Skin of body (tissue), 1 donor: ENCODE measurements at regions not wholly inside any gene's neighbourhood (a gene's known extent, or its start where the extent isn't known, plus 50 kb on each side); places are given as distances from the start of the nearest gene placed in this dataset.
"Not testable (repeated sequence)": the region's sequence is repeated elsewhere in the genome, so short reads cannot be mapped to it uniquely, and the experiment has no call there.

Experiments used
- DNase-seq: peaks from one replicate; lab custom pipeline; 2025; lab: John Stamatoyannopoulos, UW

DNA sequence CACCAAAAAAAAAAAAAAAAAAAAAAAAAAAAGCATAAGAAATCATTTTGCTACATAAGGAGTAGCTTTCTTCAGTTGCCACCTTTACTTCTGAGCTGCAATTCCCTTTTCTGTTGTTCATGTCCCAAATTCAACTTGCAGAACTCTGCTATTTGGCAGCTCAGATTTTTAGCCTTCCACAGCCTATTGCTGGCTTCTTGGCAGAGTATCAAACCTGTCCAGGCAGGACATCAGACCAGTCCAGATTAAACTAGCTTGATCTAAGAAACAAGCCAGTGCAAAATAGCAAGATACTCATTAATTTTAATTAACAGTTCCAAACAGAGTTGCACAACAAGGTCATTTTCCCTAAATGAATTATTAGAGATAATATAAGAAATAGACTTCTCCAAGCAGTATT lies 123.6 kb upstream of the NR3C2 start:
- DNase-seq, result no peak

DNA sequence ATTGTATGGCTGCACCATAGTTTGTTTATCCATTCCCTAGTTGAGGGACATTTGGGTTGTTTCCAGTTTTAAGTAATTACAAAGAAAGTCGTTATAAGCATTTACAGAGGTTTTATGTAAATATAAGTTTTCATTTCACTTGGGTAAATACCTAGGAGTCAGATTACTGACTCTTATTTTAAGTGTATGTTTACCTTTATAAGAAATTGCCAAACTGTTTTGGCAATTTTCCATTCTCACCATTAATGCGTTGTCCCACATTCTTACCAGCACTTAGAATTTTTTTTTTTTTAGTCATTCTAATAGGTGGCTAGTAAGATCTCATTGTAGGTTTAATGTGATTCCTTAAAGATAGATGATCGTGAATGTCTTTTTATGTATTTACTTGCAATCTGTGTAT lies 121.5 kb upstream of the NR3C2 start:
- DNase-seq, result no peak

DNA sequence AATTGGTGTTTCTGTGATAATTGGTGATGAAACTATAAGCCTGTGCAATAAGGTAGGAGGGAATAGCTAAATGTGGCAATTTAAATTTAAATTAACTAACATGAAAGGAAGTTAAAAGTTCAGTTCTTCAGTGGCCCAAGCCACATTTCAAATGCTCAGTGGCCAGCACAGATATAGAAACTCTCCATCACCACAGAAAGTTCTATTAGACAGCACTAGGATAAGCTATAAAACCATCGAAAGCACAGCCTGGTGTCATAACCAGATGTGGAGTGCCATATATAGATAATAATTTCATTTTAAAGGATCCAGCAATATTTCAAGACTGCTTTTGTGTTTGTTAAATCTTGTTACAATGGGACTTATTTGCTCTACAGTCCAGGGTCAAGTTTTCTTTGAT lies 119.3 kb upstream of the NR3C2 start:
- no peak for DNase-seq

DNA sequence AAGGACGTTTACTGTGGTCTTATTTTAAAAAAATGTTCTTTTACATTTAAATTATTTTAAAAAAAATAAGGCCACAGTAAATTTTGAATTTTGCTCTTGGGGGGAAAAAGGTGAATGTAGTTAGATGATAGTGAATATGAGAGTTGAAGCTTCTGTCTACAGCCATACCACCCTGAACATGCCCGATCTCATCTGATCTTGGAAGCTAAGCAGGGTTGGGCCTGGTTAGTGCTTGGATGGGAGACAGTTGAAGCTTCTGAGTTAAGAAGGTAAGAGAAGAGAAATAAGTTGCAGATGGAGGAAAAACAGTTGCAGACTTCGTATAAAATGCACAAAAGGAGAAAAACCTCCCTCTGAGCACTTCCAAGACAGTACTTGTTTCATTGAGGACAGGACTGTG lies 115.6 kb upstream of the NR3C2 start:
- DNase-seq, result no peak

DNA sequence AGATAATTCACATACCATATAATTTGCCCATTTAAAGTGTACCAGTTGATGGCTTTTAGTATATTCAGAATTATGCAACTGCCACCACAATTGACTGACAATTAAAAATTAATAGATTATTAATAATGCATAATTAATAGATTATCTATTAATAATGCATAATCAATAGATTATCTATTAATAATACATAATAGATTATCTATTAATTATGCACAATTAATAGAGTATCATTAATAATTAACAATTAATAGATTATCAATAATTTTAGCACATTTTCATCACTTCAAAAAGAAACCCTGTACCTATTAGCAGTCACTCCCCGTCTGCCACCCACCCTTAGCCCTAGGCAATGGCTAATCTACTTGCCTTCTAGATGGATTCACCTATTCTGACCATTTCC lies 108.6 kb upstream of the NR3C2 start:
- DNase-seq, result no peak

DNA sequence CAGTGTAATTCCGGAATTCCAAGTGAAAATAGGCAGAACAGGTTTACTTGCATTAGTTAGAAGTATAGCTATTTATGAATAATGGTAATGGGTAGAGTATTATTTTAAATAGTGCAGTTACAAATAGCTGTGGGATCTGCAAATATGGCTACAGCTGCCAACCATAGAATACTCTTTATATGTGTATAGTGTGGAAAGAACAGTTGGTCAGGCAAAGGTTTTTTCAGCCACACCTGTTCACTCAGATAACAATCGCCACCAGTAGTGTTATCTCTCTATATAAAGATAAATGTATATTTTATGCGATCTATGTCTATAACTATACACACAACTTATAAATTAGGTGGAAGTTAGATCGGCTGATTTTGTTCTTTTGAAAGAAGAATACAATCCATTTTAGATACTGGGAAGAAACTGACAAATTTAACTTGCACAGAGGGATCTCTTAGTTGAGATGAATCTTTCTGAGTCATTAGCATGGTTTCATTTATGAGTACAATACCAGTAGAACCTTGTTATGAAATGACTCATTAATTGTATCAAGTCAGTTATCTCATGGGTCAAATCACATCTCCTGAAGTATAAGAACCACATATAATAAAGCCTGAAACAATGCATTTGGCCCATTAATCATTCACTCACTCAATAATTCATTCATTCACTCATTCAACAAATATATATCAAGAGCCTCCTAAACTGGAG lies 100.9 kb upstream of the NR3C2 start:
- no peak for DNase-seq

DNA sequence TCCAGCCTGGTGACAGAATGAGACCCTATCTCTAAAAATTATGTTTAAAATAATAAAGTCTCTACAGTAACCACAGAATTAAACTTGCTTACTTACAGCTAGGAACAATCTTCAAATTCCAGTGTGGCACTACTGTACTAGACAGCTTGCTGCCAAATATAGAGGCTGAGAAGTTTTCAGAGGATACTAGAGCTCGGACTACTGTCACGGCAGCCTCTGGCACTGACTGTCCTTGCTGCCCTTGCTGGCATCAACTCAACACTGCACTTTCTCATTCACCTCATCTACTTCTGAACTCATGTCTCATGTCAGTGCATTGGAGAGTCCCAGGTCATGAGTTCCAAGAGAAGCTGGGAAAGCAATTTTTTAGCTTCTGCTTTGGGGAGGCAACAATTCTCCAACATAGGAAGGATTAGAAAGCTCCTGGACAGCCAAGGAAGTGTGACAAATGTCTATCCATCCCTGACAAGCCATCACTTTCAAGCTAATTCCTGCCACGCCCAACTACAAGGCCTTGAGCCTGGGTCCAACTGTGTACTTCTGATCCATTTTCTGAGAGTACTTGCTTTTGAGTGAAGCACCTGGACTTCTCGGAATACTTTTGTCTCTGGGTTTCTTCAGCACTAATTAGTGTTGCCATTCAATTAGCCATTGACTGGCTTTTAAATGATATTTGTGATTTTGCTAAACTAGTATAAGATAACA lies 98.6 kb upstream of the NR3C2 start:
- no peak for DNase-seq

DNA sequence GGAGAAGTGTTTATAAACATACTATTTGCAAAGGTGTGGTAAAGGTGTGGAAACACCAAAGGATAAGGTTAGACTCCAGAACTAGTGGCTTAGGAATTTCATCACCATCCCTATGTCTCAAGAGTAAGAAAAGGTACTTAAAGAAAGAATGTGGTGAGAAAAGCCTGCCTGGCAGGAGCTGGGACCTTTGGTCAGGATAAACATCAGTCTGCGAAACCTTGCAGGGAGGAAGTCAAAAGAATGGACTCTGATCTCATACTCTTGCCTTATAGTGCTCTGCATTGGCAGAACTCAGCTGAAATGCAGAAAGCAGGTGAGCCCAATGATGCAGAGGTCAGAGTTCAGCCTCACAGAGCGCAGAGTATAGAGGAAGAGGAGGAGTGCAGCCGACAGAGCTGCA lies 97.2 kb upstream of the NR3C2 start:
- DNase-seq, result no peak

DNA sequence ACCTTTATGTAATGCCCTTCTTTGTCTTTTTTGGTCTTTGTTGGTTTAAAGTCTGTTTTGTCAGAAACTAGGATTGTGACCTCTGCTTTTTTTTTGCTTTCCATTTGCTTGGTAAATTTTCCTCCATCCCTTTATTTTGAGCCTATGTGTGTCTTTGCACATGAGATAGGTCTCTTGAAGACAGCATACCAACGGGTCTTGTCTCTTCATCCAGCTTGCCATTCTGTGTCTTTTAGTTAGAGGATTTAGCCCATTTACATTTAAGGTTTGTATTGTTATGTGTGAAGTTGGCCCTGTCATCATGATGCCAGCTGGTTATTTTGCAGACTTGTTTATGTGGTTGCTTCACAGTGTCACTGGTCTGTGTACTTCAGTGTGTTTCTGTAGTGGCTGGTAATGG lies 91.6 kb upstream of the NR3C2 start:
- DNase-seq, result not testable (repeated sequence)

DNA sequence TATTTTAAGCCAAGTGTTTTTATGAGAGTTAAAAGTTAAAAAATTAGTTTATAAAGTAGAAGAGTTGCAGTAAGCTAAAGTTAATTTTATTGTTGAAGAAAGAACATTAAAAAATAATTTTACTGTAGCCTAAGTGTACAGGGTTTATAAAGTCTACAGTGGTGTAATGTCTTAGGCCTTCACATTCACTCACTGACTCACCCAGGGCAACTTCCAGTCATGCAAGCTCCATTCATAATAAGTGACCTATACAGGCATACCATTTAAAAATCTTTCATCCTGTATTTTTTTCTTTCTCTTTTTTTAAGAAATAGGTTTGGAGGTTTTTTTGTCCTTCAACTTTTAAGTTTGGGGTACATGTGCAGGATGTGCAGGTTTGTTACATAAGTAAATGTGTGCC lies 87.9 kb upstream of the NR3C2 start:
- no peak for DNase-seq

DNA sequence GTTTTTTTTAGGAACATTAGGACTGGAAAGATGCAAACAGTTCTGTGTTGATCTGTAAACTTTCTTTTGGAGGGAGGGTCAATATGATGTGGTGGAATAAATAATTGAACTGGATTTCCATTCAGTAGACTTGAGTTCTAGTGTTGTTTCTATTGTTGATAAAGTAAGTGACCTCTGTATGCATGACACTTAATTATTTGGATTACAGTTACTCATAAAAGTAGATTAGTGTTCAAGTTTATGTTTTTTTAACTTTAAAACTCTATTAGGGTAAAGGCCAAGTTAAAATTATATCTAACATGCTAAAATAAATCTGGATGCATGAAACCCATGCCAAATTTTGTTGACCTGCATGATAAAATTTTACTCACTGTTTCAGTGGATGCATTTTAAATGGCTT lies 85.4 kb upstream of the NR3C2 start:
- DNase-seq, result no peak

DNA sequence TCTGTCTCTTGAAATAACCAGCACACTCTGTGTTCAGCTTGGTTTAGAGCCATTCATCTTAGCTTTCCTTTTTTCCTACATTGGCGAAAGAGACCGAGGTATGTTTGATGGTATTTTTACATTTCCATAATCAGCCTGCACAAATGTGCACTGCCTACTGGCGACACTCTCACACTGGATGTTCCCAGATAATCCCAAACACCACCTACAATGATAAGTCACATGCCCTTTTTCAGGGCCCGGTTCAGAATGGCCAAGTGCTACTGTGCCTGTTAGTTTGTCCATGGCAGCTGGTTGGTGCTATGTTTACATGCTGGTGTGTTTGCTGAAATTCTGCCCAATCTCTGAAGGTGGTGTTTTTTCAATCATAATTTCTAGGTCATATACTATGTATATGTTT lies 80.8 kb upstream of the NR3C2 start:
- no peak for DNase-seq

DNA sequence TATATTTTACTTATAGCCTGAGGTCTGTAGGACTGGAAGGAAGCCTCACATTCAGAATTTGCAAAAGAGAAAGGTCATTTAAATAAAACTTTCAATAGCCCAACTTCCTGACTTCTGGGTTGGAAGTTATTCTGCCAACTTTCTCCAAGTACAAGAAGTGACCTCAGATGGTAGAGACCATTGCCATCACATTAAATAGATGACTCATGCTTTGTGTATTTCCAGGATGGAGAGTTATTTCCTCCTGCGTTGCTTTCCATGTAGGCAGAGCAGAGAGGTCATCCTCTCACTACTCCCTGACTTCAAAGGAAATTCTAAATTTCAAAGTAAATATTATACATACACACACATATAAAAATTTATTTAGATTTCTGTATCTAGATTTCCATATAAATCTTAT lies 73.0 kb upstream of the NR3C2 start:
- DNase-seq, result no peak

DNA sequence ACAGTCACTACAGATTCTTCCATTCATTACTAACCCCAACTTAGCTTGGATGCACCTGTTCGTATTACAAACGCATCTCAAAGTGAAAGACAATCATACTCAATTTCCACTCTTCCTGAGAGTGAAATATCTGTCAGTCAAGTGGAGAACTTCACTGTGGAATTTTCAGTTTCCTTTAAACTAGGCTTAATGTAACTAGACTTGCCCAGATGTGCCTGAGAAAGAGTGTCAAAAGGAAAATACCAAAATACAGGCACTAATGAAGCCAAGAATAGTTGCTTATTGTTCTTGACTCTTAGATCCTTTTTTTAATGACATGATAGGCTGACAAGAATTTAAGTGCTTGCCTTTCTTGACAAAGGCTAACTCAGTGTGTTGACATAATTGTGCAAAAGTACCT lies 72.4 kb upstream of the NR3C2 start:
- DNase-seq, result no peak

DNA sequence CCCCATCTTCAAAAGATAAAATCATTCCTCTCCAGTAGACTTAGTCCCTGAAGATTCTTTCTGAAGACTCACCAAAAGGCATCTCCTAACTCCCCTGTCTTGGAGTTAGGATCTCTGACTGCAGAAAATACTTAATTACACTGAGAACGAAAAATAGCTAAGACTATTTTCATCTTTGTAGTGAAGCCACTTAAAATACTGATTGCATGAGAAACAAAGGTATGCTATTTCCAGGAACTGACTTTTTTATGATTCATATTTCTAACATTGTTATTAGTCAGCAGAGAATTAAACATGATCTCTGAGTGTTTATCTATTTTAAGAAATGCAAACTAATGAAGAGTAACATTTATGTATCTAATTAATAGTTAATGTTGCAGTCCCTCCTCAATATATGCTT lies 71.8 kb upstream of the NR3C2 start:
- DNase-seq, result no peak

DNA sequence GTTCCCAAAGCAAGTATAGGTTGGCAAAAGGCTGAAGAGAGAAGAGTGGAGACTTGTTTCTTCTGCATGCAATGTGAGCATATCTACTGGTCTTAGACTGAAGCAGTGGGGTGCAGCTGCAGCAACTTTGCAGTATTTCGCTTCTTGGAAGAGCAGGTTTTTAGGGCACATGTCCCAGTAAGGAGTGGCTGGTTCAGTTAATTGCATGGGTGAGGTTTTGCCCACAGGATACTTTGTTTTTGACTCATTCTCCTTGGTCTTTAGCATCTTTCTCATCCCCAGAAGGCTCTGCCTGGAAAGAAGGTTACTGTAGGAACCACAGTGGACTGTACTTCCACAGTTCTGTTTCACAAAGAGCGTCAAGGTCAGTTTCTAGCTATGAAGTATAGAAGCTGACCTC lies 68.0 kb upstream of the NR3C2 start:
- DNase-seq, result no peak

DNA sequence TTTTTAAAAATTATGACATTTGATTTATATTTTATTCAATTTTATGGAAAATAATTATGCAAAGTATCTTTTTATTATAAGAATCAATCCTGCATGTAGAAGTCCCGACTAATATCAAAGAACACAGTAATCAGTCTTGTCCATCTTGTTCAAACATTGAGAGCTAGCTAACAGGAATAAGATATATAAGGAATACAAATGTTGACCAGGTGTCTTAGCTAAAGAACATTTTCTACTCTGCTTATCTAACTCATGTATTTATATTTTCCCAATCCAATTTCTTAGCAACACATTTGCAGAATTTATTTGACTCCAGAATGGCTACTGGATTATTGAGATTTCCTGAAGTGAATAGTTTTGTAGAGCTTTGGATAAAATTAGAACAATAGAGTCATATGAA lies 61.5 kb upstream of the NR3C2 start:
- no peak for DNase-seq

DNA sequence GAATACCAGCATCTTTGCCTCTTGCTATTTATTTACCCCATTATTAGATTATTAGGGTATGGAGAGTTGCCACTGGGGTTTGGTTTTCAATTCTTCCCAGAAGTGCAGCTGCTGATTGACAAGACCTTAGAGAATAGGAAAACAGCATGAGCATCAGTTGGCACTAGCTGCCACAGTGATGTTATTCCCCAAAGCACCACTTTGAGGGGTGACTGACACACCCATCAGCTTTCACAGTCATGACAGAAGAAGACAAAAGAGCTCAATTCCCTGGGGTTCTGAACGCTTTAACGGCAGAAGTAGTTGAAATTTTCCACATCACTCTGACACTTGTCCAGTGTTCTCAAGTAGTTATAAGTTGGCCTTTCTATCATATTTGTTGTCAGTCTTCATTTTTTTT lies 55.0 kb upstream of the NR3C2 start:
- DNase-seq, result no peak

DNA sequence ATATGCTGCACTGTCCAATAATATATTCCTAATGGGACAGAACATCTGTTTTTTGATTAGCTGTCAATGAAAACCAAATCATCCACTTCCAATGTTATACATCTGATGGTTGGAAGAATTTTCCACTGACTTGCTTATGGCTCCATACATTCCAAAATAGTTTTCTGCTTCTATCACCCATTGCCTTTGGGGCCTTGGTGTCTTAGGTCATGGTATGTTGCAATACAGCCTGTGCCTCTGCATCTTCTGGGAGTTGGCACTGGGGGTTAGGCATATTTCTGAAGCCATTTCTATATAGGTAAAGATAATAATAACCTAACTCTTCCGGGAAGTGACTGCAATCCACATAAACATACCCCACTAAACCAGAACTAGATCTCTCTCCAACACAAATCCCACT lies 53.2 kb upstream of the NR3C2 start:
- DNase-seq, result no peak
